Calu3 (cell line): ENCODE measurements at regions not wholly inside any gene's neighbourhood (a gene's known extent, or its start where the extent isn't known, plus 50 kb on each side); places are given as distances from the start of the nearest gene placed in this dataset.

Source experiments
- BruUV-seq: library from RNA; stranded (reverse); fragments of 400-500 nt; replicated peaks from 2 replicates; lab custom pipeline; 2021; lab: Mats Ljungman, UMichigan
- CTCF ChIA-PET: fragments of 300-600 bp; sonication (Branson Sonifier 250); formaldehyde crosslinking; loops from one replicate; lab custom pipeline; 2022; ENCODE audit warnings: antibody characterized with exemption; lab: Charles Lee
- DNase-seq: peaks from one replicate; pipeline ENCODE4 v3.0.0; 2022
- H3K27ac Mint-ChIP-seq: one replicate; pipeline ENCODE4 v1.8.0; 2022; ENCODE audit warnings: mixed read lengths; ENCODE audit not compliant: unreplicated experiment
- H3K27me3 Mint-ChIP-seq: one replicate; pipeline ENCODE4 v1.8.0; 2022; ENCODE audit warnings: mixed read lengths; ENCODE audit not compliant: unreplicated experiment
- H3K36me3 Mint-ChIP-seq: one replicate; pipeline ENCODE4 v1.8.0; 2022; ENCODE audit warnings: mild to moderate bottlenecking, moderate library complexity, mixed read lengths; ENCODE audit not compliant: insufficient read depth, unreplicated experiment
- H3K4me1 Mint-ChIP-seq: one replicate; pipeline ENCODE4 v1.8.0; 2022; ENCODE audit warnings: mild to moderate bottlenecking, low read depth, mixed read lengths; ENCODE audit not compliant: unreplicated experiment
- H3K4me3 Mint-ChIP-seq: one replicate; pipeline ENCODE4 v1.8.0; 2022; ENCODE audit warnings: mild to moderate bottlenecking, low read depth, moderate library complexity, mixed read lengths; ENCODE audit not compliant: unreplicated experiment
- H3K9me3 Mint-ChIP-seq: one replicate; pipeline ENCODE4 v1.8.0; 2022; ENCODE audit warnings: low read depth, mixed read lengths; ENCODE audit not compliant: unreplicated experiment
- intact Hi-C: fragments of 100-400 bp; cut with micrococcal nuclease; formaldehyde crosslinking; loops from one replicate; pipeline ENCODE4 v1.10.0; 2022; ENCODE audit not compliant: unreplicated experiment
- TF ChIP-seq, protein P1 (sequence below): fragments of 200-600 bp; IDR thresholded peaks from one replicate; pipeline ENCODE4 v1.8.0; 2022; ENCODE audit warnings: antibody characterized with exemption; ENCODE audit not compliant: unreplicated experiment

DNA sequence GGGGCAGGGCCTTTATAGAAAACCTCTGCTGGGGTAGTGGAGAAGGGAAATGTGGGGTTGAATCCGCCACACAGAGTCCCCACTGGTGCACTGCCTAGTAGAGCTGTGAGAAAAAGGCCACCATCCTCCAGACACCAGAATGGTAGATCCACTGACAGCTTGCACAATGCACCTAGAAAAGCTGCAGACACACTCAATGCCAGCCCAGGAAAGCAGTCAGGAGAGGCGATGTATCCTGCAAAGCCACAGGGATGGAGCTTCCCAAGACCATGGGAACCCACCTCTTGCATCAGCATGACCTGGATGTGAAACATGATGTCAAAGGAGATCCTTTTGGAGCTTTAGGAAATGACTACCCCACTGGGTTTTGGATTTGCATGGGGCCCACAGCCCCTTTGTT is 958.0 kb upstream of the MIR17HG start:
- CTCF ChIA-PET, result interaction anchor here (0.7 kb wide), 1 partner anchor 203 kb away, joined by 3 read pairs; no protein-coding TSS in a partner anchor
- Mint-ChIP-seq H3K9me3 (no peaks in the 10 kb centered on the region), H3K36me3 (no peaks in the 10 kb centered on the region), H3K27ac (no peak overlapping the region), H3K27me3 (no peaks in the 10 kb centered on the region), H3K4me1 (no peaks in the 10 kb centered on the region), H3K4me3 (no peak overlapping the region)
- DNase-seq, result no peak
- TF ChIP-seq, protein P1, sequence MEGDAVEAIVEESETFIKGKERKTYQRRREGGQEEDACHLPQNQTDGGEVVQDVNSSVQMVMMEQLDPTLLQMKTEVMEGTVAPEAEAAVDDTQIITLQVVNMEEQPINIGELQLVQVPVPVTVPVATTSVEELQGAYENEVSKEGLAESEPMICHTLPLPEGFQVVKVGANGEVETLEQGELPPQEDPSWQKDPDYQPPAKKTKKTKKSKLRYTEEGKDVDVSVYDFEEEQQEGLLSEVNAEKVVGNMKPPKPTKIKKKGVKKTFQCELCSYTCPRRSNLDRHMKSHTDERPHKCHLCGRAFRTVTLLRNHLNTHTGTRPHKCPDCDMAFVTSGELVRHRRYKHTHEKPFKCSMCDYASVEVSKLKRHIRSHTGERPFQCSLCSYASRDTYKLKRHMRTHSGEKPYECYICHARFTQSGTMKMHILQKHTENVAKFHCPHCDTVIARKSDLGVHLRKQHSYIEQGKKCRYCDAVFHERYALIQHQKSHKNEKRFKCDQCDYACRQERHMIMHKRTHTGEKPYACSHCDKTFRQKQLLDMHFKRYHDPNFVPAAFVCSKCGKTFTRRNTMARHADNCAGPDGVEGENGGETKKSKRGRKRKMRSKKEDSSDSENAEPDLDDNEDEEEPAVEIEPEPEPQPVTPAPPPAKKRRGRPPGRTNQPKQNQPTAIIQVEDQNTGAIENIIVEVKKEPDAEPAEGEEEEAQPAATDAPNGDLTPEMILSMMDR, result no peak
- intact Hi-C loops, result no loop called here
- no TSS peak for BruUV-seq

DNA sequence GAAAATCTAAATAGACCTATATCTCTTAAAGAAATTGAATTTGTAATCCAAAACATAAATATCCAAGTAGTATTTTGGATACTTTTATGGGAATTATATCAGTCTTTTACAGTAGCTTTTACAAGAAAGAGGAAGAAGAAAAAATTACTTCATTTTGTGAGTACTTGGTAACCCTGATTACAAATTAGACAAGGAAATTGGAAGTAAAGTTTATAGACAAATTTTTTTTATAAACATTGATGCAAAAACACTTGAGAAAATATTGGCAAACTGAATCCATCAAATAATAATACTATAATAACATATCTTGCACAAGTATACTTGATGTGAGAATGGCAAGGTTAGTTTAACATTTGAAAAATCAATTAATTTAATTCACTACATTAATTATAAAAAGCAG is 954.1 kb upstream of the MIR17HG start:
- Mint-ChIP-seq H3K9me3 (no peaks in the 10 kb centered on the region), H3K27ac (no peak overlapping the region), H3K4me3 (no peak overlapping the region), H3K27me3 (no peaks in the 10 kb centered on the region), H3K4me1 (no peaks in the 10 kb centered on the region), H3K36me3 (no peaks in the 10 kb centered on the region)
- BruUV-seq, result no TSS peak
- TF ChIP-seq, protein P1, result no peak
- CTCF ChIA-PET, result no interaction called here
- no peak for DNase-seq
- intact Hi-C loops, result no loop called here

DNA sequence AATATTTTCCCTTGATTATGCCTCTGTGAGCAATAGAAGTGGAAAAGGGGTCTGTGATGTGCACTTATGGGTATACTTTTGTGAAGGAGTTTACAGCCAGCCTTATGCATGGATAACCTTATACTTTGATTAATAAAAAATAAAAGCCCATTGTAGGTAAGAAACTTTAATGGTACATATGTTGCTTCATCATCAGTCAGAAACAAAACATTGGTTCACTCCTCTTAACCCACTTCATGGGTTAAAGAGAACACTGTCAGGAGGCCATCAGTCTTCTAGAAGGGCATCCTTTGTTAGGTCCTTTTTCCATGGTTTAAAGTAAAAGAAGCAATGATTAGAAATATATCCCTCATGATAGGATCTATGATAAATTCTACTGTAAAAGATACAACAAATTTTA is 952.1 kb upstream of the MIR17HG start:
- BruUV-seq, result no TSS peak
- Mint-ChIP-seq H3K27me3 (no peaks in the 10 kb centered on the region), H3K36me3 (no peaks in the 10 kb centered on the region), H3K9me3 (no peaks in the 10 kb centered on the region), H3K27ac (no peak overlapping the region), H3K4me1 (no peaks in the 10 kb centered on the region), H3K4me3 (no peak overlapping the region)
- CTCF ChIA-PET, result no interaction called here
- no peak for DNase-seq
- TF ChIP-seq, protein P1, result no peak
- intact Hi-C loops, result no loop called here

DNA sequence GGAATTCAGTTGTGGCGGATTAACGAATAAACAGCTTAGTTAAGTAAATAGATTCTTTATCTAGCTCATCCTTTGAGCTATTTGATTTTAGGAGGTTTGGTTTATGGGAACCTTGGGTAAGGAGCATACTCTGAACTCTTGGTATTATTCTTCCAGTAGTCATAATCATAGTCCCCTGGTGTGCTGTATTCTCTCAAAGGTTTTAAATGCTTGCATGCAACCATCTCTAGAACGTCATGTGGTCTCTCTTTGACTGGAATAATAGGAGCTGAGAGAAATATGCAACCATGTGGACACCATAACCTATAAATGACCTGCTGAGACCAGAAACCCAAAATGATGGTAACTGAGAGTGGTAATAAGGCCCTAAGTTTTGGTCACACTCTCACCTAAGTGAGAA is 951.6 kb upstream of the MIR17HG start:
- intact Hi-C loops, result no loop called here
- CTCF ChIA-PET, result no interaction called here
- no TSS peak for BruUV-seq
- TF ChIP-seq, protein P1, result no peak
- no peak for DNase-seq
- Mint-ChIP-seq H3K4me3 (no peak overlapping the region), H3K27ac (no peak overlapping the region), H3K4me1 (no peaks in the 10 kb centered on the region), H3K36me3 (no peaks in the 10 kb centered on the region), H3K9me3 (no peaks in the 10 kb centered on the region), H3K27me3 (no peaks in the 10 kb centered on the region)
